BLaER1 (cell line): ENCODE measurements at regions not wholly inside any gene's neighbourhood (a gene's known extent, or its start where the extent isn't known, plus 50 kb on each side); places are given as distances from the start of the nearest gene placed in this dataset.
"Not testable (repeated sequence)": the region's sequence is repeated elsewhere in the genome, so short reads cannot be mapped to it uniquely, and the experiment has no call there.

Experiments used
- H3K27ac ChIP-seq: shearing (Covaris generic); formaldehyde crosslinking; 2 replicates; pipeline ENCODE4 v1.8.1; 2022
- H3K27me3 ChIP-seq: shearing (Covaris generic); formaldehyde crosslinking; 2 replicates; pipeline ENCODE4 v1.8.1; 2022
- H3K36me3 ChIP-seq: shearing (Covaris generic); formaldehyde crosslinking; 2 replicates; pipeline ENCODE4 v1.8.1; 2022
- H3K4me1 ChIP-seq: shearing (Covaris generic); formaldehyde crosslinking; 2 replicates; pipeline ENCODE4 v1.8.1; 2022
- H3K4me2 ChIP-seq: shearing (Covaris generic); formaldehyde crosslinking; 2 replicates; pipeline ENCODE4 v1.8.1; 2022
- H3K4me3 ChIP-seq: shearing (Covaris generic); formaldehyde crosslinking; 2 replicates; pipeline ENCODE4 v1.8.1; 2022
- H3K9ac ChIP-seq: shearing (Covaris generic); formaldehyde crosslinking; 2 replicates; pipeline ENCODE4 v1.8.1; 2022
- H3K9me3 ChIP-seq: shearing (Covaris generic); formaldehyde crosslinking; 2 replicates; pipeline ENCODE4 v1.8.1; 2022
- H4K20me1 ChIP-seq: shearing (Covaris generic); formaldehyde crosslinking; 2 replicates; pipeline ENCODE4 v1.8.1; 2022
- Cebpa-rat ChIP-seq: shearing (Covaris generic); IDR thresholded peaks from 2 replicates; pipeline ENCODE4 v1.8.1; 2022

DNA sequence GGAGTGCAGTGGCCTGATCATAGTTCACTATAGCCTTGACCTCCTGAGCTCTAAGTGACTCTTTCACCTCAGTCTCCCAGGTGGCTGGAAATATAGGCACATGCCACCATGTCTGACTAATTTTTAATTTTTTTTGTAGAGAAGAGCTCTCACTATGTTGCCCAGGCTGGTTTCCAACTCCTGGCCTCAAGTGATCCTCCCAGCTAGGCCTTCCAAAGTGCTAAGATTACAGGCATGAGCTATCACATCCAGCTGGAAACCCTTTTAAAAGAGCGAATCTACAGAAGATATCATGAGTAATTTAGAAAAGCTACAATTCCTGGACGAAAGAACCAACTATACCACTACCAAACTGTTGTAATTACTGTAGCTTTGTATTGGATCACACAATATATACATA, 394.4 kb upstream of the AUTS2 start:
- no peak overlapping the region for H3K4me3 ChIP-seq
- H3K36me3 ChIP-seq = no peaks in the 10 kb centered on the region
- H3K4me2 ChIP-seq = no peak overlapping the region
- no peak for TF ChIP-seq Cebpa-rat
- H4K20me1 ChIP-seq = no peaks in the 10 kb centered on the region
- no peak overlapping the region for H3K27ac ChIP-seq
- H3K4me1 ChIP-seq = peaks cover 48% of the 10 kb centered on the region
- peaks cover 22% of the 10 kb centered on the region for H3K9me3 ChIP-seq
- H3K27me3 ChIP-seq = no peaks in the 10 kb centered on the region
- H3K9ac ChIP-seq = no peak overlapping the region

DNA sequence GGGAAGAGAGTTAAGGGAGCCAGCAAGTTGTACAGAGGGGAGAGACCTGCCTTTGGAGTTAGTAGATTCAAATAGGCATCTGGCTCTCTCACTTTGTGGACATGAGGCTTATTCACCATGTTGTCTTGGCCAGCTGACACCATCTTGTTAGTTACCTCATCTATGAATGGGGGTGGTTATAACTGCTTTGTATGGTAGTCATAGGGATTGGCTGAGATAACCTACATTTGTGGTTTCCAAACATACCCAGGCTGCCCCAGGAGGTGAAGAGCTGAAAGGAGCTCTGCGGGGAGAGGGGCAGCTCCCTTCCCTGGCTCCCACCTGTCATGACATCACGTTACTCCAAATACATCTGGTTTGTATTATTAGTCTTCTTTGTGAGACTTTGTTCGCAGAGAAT, 393.3 kb upstream of the AUTS2 start:
- Histone ChIP-seq H4K20me1 (no peaks in the 10 kb centered on the region), H3K36me3 (no peaks in the 10 kb centered on the region), H3K9ac (no peak overlapping the region), H3K4me2 (no peak overlapping the region), H3K4me1 (peaks cover 48% of the 10 kb centered on the region), H3K9me3 (peaks cover 12% of the 10 kb centered on the region; the same call in 1 of the 2 replicates), H3K4me3 (no peak overlapping the region), H3K27ac (no peak overlapping the region), H3K27me3 (no peaks in the 10 kb centered on the region)
- no peak for TF ChIP-seq Cebpa-rat

DNA sequence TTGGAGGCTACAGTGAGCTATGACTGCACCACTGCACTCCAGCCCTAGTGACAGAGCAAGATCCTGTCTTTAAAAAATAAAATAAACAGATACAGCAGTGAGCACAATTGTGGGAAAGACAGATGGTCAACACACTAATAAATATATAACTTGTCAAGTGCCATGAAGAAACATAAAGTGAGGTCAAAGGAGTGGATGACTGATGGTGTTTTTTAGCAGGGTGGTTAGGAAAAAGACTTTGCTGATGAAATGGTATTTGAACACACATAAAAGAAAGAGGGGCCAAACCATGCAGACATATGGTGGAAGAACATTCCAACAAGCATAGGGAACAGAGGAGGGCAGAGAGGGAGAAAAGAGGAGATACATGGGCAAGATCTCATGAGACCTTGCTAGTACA, 392.7 kb upstream of the AUTS2 start:
- Histone ChIP-seq H3K36me3 (no peaks in the 10 kb centered on the region), H3K9ac (no peak overlapping the region), H3K9me3 (peaks cover 12% of the 10 kb centered on the region; the same call in 1 of the 2 replicates), H3K4me3 (no peak overlapping the region), H3K4me1 (peaks cover 44% of the 10 kb centered on the region), H3K4me2 (no peak overlapping the region), H3K27ac (no peak overlapping the region), H4K20me1 (no peaks in the 10 kb centered on the region), H3K27me3 (no peaks in the 10 kb centered on the region)
- no peak for TF ChIP-seq Cebpa-rat

DNA sequence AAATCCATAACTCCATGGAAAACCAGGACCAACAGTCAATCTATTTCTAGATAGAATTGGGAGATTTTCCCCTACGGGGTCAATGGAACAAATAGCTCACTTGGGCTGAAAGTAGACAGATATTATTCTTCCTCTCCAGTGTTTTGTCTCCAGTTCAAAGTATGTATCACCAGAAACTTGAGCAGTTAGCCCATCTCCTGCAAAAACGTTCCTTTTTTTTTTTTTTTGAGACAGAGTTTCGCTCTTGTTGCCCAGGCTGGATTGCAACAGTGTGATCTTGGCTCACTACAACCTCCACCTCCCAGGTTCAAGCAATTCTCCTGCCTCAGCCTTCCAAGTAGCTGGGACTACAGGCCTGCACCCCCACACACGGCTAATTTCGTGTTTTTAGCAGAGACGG, 390.0 kb upstream of the AUTS2 start:
- H3K4me2 ChIP-seq = peak overlapping the region; percentile 54
- H3K9me3 ChIP-seq = 0 out of 2 replicates have a peak, but pooled peaks cover 4% of the 10 kb centered on the region
- peaks cover 56% of the 10 kb centered on the region for H3K4me1 ChIP-seq
- H4K20me1 ChIP-seq = no peaks in the 10 kb centered on the region
- H3K9ac ChIP-seq = no peak overlapping the region
- H3K36me3 ChIP-seq = no peaks in the 10 kb centered on the region
- no peak overlapping the region for H3K4me3 ChIP-seq
- no peaks in the 10 kb centered on the region for H3K27me3 ChIP-seq
- H3K27ac ChIP-seq = 0 out of 2 replicates have a peak overlapping the region, but pooled peaks have one; percentile 10
- no peak for TF ChIP-seq Cebpa-rat

DNA sequence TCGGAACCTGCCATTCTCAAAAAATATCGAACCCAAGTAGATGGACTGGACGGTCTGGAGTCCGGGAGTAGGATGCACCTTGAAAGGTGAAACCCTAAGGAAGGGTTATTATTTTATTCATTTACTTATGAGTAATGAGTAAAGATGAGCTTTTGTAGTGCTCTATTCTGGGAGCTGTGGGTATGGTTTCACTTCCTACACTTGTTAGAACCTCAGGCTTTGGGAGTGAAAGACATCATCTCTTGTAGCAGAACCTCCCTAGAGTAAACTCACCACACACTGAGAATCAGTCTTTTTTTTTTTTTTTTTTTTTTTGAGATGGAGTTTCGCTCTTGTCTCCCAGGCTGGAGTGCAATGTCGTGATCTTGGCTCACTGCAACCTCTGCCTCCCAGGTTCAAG, 389.4 kb upstream of the AUTS2 start:
- peaks cover 57% of the 10 kb centered on the region for H3K4me1 ChIP-seq
- peak overlapping the region; percentile 54 for H3K4me2 ChIP-seq
- H4K20me1 ChIP-seq = no peaks in the 10 kb centered on the region
- no peak for TF ChIP-seq Cebpa-rat
- 0 out of 2 replicates have a peak, but pooled peaks cover 4% of the 10 kb centered on the region for H3K9me3 ChIP-seq
- H3K27me3 ChIP-seq = no peaks in the 10 kb centered on the region
- no peaks in the 10 kb centered on the region for H3K36me3 ChIP-seq
- 0 out of 2 replicates have a peak overlapping the region, but pooled peaks have one; percentile 10 for H3K27ac ChIP-seq
- no peak overlapping the region for H3K9ac ChIP-seq
- no peak overlapping the region for H3K4me3 ChIP-seq

DNA sequence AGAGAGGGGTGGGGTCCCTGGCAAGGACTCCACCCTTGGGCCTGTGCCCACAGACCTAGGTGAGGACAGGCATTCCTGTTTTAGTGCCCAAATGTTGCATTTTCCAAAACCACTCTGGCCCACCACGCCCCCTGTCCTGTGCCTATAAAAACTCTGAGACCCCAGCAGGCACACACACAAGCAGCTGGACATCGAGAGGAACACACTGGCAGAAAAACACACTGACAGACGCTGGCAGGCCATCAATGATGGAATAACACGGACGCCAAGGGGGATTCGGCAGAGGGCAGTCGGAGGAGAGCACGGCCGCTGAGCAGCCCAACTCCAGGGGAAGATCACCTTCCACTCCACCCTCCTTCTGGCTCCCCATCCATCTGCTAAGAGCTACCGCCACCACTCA, 386.9 kb upstream of the AUTS2 start:
- no peaks in the 10 kb centered on the region for H3K36me3 ChIP-seq
- H3K9ac ChIP-seq = no peak overlapping the region
- no peak for TF ChIP-seq Cebpa-rat
- H3K4me2 ChIP-seq = peak overlapping the region; percentile 17; the same call in 1 of the 2 replicates
- no peaks in the 10 kb centered on the region for H4K20me1 ChIP-seq
- H3K4me3 ChIP-seq = no peak overlapping the region
- no peak overlapping the region for H3K27ac ChIP-seq
- peaks cover 49% of the 10 kb centered on the region for H3K4me1 ChIP-seq
- H3K9me3 ChIP-seq = no peaks in the 10 kb centered on the region
- no peaks in the 10 kb centered on the region for H3K27me3 ChIP-seq

DNA sequence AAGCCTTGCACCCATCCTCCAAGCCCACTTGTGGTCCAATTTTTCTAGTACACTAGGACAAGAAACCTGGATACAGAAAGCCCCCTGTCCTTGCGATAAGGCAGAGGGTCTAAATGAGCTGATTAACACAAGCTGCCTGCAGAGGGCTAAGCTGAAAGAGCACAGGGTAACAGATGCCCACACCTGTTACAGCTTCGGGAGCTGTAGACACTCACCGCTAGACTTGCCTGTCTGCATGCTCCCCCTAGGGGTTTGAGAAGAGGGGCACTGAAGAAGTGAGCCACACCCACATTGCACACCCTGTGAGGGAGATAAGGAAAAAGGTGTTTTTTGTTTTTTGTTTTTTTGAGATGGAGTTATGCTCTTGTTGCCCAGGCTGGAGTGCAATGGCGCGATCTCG, 386.5 kb upstream of the AUTS2 start:
- no peaks in the 10 kb centered on the region for H3K27me3 ChIP-seq
- no peak overlapping the region for H3K27ac ChIP-seq
- H3K4me1 ChIP-seq = peaks cover 49% of the 10 kb centered on the region
- no peaks in the 10 kb centered on the region for H3K36me3 ChIP-seq
- no peak overlapping the region for H3K9ac ChIP-seq
- no peaks in the 10 kb centered on the region for H3K9me3 ChIP-seq
- H4K20me1 ChIP-seq = no peaks in the 10 kb centered on the region
- H3K4me3 ChIP-seq = no peak overlapping the region
- H3K4me2 ChIP-seq = peak overlapping the region; percentile 17; the same call in 1 of the 2 replicates
- TF ChIP-seq Cebpa-rat = no peak

DNA sequence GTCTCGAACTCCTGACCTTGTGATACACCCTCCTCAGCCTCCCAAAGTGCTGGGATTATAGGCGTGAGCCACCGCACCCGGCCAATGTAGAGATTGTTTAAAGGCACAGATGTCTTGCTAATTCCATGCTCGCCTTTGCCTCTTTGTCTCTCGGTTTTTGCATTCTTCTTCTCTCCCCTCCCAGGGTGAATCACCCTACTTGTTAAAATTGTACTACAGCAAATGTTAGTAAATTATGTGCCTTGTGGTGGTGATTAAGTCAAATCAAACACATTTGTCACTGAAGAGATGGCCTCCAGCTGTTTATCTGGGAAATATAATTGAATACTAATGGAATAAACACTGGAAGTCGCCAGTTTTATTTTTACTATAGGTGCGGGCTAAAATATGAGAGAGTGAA, 384.4 kb upstream of the AUTS2 start:
- Histone ChIP-seq H3K27me3 (no peaks in the 10 kb centered on the region), H3K4me2 (no peak overlapping the region), H3K9me3 (no peaks in the 10 kb centered on the region), H3K4me1 (peaks cover 37% of the 10 kb centered on the region), H3K4me3 (no peak overlapping the region), H4K20me1 (no peaks in the 10 kb centered on the region), H3K9ac (no peak overlapping the region), H3K36me3 (no peaks in the 10 kb centered on the region), H3K27ac (no peak overlapping the region)
- TF ChIP-seq Cebpa-rat = no peak

DNA sequence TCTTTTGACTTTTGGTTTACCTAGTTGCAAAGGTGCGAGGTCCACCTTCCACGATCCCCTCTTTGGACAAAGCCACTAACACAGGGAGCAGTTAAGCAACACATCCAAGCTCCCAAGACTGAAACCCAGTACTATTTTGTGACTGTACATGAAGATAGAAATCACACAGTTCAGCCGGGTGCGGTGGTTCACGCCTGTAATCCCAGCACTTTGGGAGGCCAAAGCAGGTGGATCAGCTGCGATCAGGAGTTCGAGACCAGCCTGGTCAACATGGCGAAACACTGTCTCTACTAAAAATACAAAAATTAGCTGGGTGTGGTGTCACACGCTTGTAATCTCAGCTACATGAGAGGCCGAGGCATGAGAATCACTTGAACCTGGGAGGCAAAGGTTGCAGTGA, 382.8 kb upstream of the AUTS2 start:
- not testable (repeated sequence) for H3K9me3 ChIP-seq, H3K27me3 ChIP-seq

DNA sequence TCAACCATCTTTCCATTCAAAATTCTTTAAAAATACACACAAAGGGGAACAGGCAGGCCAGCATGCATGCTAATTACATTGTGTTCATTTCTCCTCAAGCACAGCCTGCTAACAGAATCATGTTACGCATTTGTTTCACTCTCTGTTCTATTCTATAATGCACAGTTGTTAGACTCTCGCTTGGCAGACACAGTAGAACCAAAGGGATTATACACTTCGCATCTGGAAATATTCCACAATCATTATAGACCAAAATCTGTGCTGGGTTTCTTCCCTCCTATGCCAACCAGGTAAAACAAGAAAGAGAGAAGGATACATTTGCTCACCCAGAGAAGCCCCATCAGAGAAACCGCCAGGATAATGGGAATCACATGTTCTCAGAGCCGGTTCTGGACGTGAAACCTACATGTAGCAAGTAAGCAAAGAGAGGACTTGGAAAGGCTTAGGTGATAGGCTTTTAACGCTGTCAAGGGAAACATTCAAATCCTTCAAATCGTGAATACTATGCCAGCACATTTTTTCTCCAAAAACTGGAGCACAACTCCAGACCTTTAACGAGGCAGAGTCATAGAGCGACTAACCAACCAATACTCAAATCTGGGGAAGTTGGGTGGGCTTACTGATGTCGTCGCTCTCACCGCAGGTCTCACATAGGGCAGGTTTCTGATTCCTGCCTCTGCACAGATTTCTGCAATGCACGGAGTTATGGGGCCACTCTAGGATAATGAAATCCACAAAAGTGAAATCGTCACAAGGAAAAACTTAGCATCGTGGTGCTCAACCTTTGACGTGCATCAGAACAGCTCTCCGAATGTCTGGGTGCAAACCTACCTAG, 380.5 kb upstream of the AUTS2 start:
- no peak overlapping the region for H3K4me3 ChIP-seq
- no peak overlapping the region for H3K27ac ChIP-seq
- no peak overlapping the region for H3K9ac ChIP-seq
- no peak for TF ChIP-seq Cebpa-rat
- H3K36me3 ChIP-seq = no peaks in the 10 kb centered on the region
- no peaks in the 10 kb centered on the region for H3K9me3 ChIP-seq
- no peaks in the 10 kb centered on the region for H3K27me3 ChIP-seq
- peaks cover 6% of the 10 kb centered on the region; the same call in 1 of the 2 replicates for H3K4me1 ChIP-seq
- H4K20me1 ChIP-seq = no peaks in the 10 kb centered on the region
- H3K4me2 ChIP-seq = no peak overlapping the region

More for the DNA sequence above, 382.8 kb upstream of the AUTS2 start:
- H4K20me1 ChIP-seq, H3K4me3 ChIP-seq, H3K9ac ChIP-seq, H3K4me2 ChIP-seq, H3K36me3 ChIP-seq, H3K27ac ChIP-seq: not testable (repeated sequence)
- peaks cover 23% of the 10 kb centered on the region for H3K4me1 ChIP-seq
